Liver (tissue), 8 donors: ENCODE measurements at regions not wholly inside any gene's neighbourhood (a gene's known extent, or its start where the extent isn't known, plus 50 kb on each side); places are given as distances from the start of the nearest gene placed in this dataset.

Experiments
- DNase-seq: peaks from one replicate; pipeline ENCODE4 v3.0.0-alpha.2; 2017; ENCODE audit warnings: low spot score
- H3K27ac ChIP-seq, 2 donors: one replicate each; pipeline ENCODE4 v1.7.0; 2013; ENCODE audit warnings: inconsistent platforms in 2 of 2, low read length in 2 of 2, control low read depth in 1 of 2, low read depth in 1 of 2, mild to moderate bottlenecking in 1 of 2
- H3K27me3 ChIP-seq, 4 donors: one replicate each; pipeline versions ENCODE4 v1.6.1 to v1.7.0; 2013; ENCODE audit warnings: low read length in 3 of 4, inconsistent platforms in 1 of 4, mild to moderate bottlenecking in 1 of 4, moderate library complexity in 1 of 4; ENCODE audit not compliant: control insufficient read depth in 4 of 4, insufficient read depth in 4 of 4
- H3K36me3 ChIP-seq, 4 donors: one replicate each; pipeline versions ENCODE4 v1.6.1 to v1.7.0; 2013; ENCODE audit warnings: low read length in 3 of 4, mild to moderate bottlenecking in 3 of 4, low read depth in 1 of 4, moderate library complexity in 1 of 4; ENCODE audit not compliant: control insufficient read depth in 4 of 4, insufficient read depth in 3 of 4
- H3K4me1 ChIP-seq, 4 donors: one replicate each; pipeline versions ENCODE4 v1.6.1 to v1.7.0; 2013; ENCODE audit warnings: low read length in 3 of 4, mild to moderate bottlenecking in 3 of 4, moderate library complexity in 1 of 4; ENCODE audit not compliant: control insufficient read depth in 4 of 4, insufficient read depth in 4 of 4
- H3K4me3 ChIP-seq, 3 donors: one replicate each; pipeline versions ENCODE4 v1.6.1 to v1.7.0; 2013; ENCODE audit warnings: low read length in 3 of 3, control low read depth in 1 of 3, low read depth in 1 of 3, mild to moderate bottlenecking in 1 of 3
- H3K9ac ChIP-seq, 2 donors: one replicate each; pipeline ENCODE4 v1.7.0; 2013; ENCODE audit warnings: low read length in 2 of 2, mild to moderate bottlenecking in 2 of 2, moderate library complexity in 2 of 2, control low read depth in 1 of 2, low read depth in 1 of 2
- H3K9me3 ChIP-seq, 4 donors: one replicate each; pipeline versions ENCODE4 v1.6.1 to v1.7.0; 2013; ENCODE audit warnings: low read length in 3 of 4; ENCODE audit not compliant: control insufficient read depth in 4 of 4
- CTCF ChIP-seq: fragments of 150-350 bp; IDR thresholded peaks from 2 replicates; pipeline ENCODE4 v1.5.1; 2017; ENCODE audit warnings: improper control_type of control experiment, low read depth, low read length; ENCODE audit not compliant: missing input control
- EGR1 ChIP-seq, 2 donors: IDR thresholded peaks; 2 replicates each; pipeline ENCODE4 v1.6.1; 2016 to 2018; ENCODE audit warnings: antibody characterized with exemption in 2 of 2, low read depth in 2 of 2
- FOXA1 ChIP-seq: IDR thresholded peaks from 2 replicates; pipeline ENCODE4 v1.6.1; 2016; ENCODE audit warnings: antibody characterized with exemption
- GABPA ChIP-seq, 2 donors: IDR thresholded peaks in 1 of 2; conservative IDR thresholded peaks in 1 of 2; 2 replicates each; pipeline ENCODE4 v1.6.1; 2016; ENCODE audit warnings: antibody characterized with exemption in 2 of 2, mild to moderate bottlenecking in 1 of 2, moderate library complexity in 1 of 2
- HNF4A ChIP-seq, 2 donors: conservative IDR thresholded peaks; 2 replicates each; pipeline ENCODE4 v1.6.1; 2016; ENCODE audit warnings: antibody characterized with exemption in 2 of 2, mild to moderate bottlenecking in 2 of 2
- HNF4G ChIP-seq: IDR thresholded peaks from 2 replicates; pipeline ENCODE4 v1.6.1; 2016; ENCODE audit warnings: antibody characterized with exemption
- JUND ChIP-seq, 2 donors: IDR thresholded peaks; 2 replicates each; pipeline ENCODE4 v1.6.1; 2016; ENCODE audit warnings: antibody characterized with exemption in 2 of 2
- MAX ChIP-seq: IDR thresholded peaks from 2 replicates; pipeline ENCODE4 v1.6.1; 2016; ENCODE audit warnings: antibody characterized with exemption
- NR2F2 ChIP-seq: IDR thresholded peaks from 2 replicates; pipeline ENCODE4 v1.6.1; 2016; ENCODE audit warnings: antibody characterized with exemption
- REST ChIP-seq: IDR thresholded peaks from 2 replicates; pipeline ENCODE4 v1.6.1; 2016; ENCODE audit warnings: antibody characterized with exemption, mild to moderate bottlenecking
- RXRA ChIP-seq, 2 donors: IDR thresholded peaks; 2 replicates each; pipeline ENCODE4 v1.6.1; 2017 to 2018; ENCODE audit warnings: antibody characterized with exemption in 2 of 2, mild to moderate bottlenecking in 1 of 2
- TAF1 ChIP-seq: conservative IDR thresholded peaks from 2 replicates; pipeline ENCODE4 v1.6.1; 2016; ENCODE audit warnings: antibody characterized with exemption, mild to moderate bottlenecking
- ZBTB33 ChIP-seq: IDR thresholded peaks from 2 replicates; pipeline ENCODE4 v1.6.1; 2016; ENCODE audit warnings: antibody characterized with exemption
- WGBS: extraction: QIAGEN DNeasy Blood & Tissue Kit; methylation state at CpG from one replicate; pipeline ENCODE4 v1.1.7; 2013; 5-methylcytosine and 5-hydroxymethylcytosine counted together
- donor health status: healthy.
- donor health status: healthy.
- donor health status: healthy.
- donor health status: healthy.
- donor health status: healthy.

DNA sequence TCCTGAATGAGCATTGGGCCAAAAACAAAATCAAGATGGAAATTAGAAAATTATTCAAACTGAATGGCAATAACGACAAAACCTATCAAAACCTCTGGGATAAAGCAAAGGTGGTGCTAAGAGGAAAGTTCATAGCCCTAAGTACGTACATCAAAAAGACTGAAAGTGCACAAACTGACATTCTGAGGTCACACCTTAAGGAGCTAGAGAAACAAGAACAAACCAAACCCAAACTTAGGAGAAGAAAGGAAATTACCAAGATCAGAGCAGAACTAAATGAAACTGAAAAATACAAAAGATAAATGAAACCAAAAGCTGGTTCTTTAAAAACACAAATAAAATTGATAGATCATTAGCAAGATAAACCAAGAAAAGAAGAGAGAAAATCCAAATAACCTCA lies 1543.5 kb upstream of the ACVR2A start (continued):
- TF ChIP-seq CTCF = no peak
- TF ChIP-seq MAX = no peak
- no peak for TF ChIP-seq GABPA (IDR thresholded peaks at IDR 0.05 in 1 of 2, conservative IDR thresholded peaks at IDR 0.05 in 1 of 2)
- TF ChIP-seq HNF4G = no peak
- no peak for TF ChIP-seq RXRA (IDR thresholded peaks at IDR 0.05)

DNA sequence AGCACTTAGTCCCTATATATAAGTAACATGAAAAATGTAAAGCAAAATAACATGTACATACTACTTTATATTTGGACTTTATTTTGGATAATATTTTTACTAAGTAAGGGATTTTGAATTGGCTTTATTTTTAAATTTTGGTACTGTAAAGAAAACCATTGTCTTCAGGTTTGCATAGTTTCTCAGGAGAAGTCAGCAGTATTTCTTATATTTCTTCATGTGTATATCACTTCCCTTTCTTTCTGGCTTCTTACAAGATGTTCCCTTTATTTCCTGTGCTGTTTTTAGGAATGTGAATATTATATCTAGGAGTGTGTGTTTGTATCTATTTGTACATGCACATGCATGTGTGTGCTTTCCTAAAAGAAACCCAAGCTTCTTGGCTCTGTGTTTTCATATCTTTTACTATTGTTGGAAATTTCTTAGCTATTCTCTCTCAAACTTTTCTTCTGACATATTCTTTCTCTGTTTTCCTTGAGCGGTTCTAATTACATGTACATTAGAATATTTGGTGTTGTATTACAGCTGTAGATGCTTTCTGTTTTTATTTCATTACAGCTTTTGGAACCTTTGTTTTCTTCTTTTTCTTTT lies 1549.7 kb upstream of the ACVR2A start:
- WGBS = 95% methylated on average over 1 of the region's 1 CpG
- no peak for DNase-seq

More for the DNA sequence above, 1549.7 kb upstream of the ACVR2A start:
- H3K27me3 ChIP-seq = no peaks in the 10 kb centered on the region
- H3K4me3 ChIP-seq = no peak overlapping the region
- H3K36me3 ChIP-seq = no peaks in the 10 kb centered on the region
- H3K9me3 ChIP-seq = peaks cover 3 to 12% (median 3%) of the 10 kb centered on the region in 4 donors
- TF ChIP-seq JUND (IDR thresholded peaks at IDR 0.05) (no peak), HNF4A (conservative IDR thresholded peaks at IDR 0.05) (no peak), REST (no peak), NR2F2 (no peak), TAF1 (no peak), ZBTB33 (no peak), EGR1 (IDR thresholded peaks at IDR 0.05; ENCODE audit: low read depth in 2 of 2) (no peak), RXRA (IDR thresholded peaks at IDR 0.05) (no peak), FOXA1 (no peak), MAX (no peak), CTCF (no peak)
- H3K4me1 ChIP-seq = no peaks in the 10 kb centered on the region
- H3K9ac ChIP-seq = no peak overlapping the region
- no peak overlapping the region for H3K27ac ChIP-seq
